ENCODE measurements at regions not wholly inside any gene's neighbourhood (a gene's known extent, or its start where the extent isn't known, plus 50 kb on each side); places are given as distances from the start of the nearest gene placed in this dataset.

GRCh38 chr9:99437145-99437544, 215.1 kb downstream of the SEC61B start:
- H3K36me3 ChIP-seq (ENCODE audit: insufficient read depth, low read length) = no peaks in the 10 kb centered on the region
- no peaks in the 10 kb centered on the region for H3F3A ChIP-seq (ENCODE audit: insufficient read depth, low read length)
- no peaks in the 10 kb centered on the region for H4K20me1 ChIP-seq (ENCODE audit: insufficient read depth, low read length)
- TF ChIP-seq CTCF (IDR thresholded peaks at IDR 0.05; ENCODE audit: low read length) = no peak
- no peak for TF ChIP-seq EZH2 (IDR thresholded peaks at IDR 0.05; ENCODE audit: borderline replicate concordance, low read length)
- no peak overlapping the region for H3K9ac ChIP-seq (ENCODE audit: low read length)
- no peak overlapping the region for H3K27ac ChIP-seq (ENCODE audit: low read depth, low read length, poor library complexity, severe bottlenecking)
- no peaks in the 10 kb centered on the region for H3K9me2 ChIP-seq (ENCODE audit: low read depth, low read length)
- no peaks in the 10 kb centered on the region for H3K9me3 ChIP-seq (ENCODE audit: low read length)
- H3K79me2 ChIP-seq (ENCODE audit: insufficient read depth, low read length) = no peaks in the 10 kb centered on the region
- H3K27me3 ChIP-seq (ENCODE audit: insufficient read depth, low read length) = no peaks in the 10 kb centered on the region
- H2AFZ ChIP-seq (ENCODE audit: low read length) = no peak overlapping the region
- no peak overlapping the region for H3K4me3 ChIP-seq (ENCODE audit: low read depth, low read length, poor library complexity, severe bottlenecking)
- H3K4me1 ChIP-seq (ENCODE audit: insufficient read depth, low read length, severe bottlenecking) = no peaks in the 10 kb centered on the region
- no peak overlapping the region for H3K4me2 ChIP-seq (ENCODE audit: low read length)

- H3K27me3 ChIP-seq (ENCODE audit: insufficient read depth, low read length) = no peaks in the 10 kb centered on the region
- no peak overlapping the region for H3K4me2 ChIP-seq (ENCODE audit: low read length)
- no peak overlapping the region for H3K4me3 ChIP-seq (ENCODE audit: low read depth, low read length, poor library complexity, severe bottlenecking)
- TF ChIP-seq EZH2 (IDR thresholded peaks at IDR 0.05; ENCODE audit: borderline replicate concordance, low read length) = no peak
- TF ChIP-seq CTCF (IDR thresholded peaks at IDR 0.05; ENCODE audit: low read length) = no peak
- no peaks in the 10 kb centered on the region for H4K20me1 ChIP-seq (ENCODE audit: insufficient read depth, low read length)
- H3K27ac ChIP-seq (ENCODE audit: low read depth, low read length, poor library complexity, severe bottlenecking) = no peak overlapping the region
- no peak overlapping the region for H3K9ac ChIP-seq (ENCODE audit: low read length)
- H3K9me3 ChIP-seq (ENCODE audit: low read length) = no peaks in the 10 kb centered on the region
- H2AFZ ChIP-seq (ENCODE audit: low read length) = no peak overlapping the region
- H3K36me3 ChIP-seq (ENCODE audit: insufficient read depth, low read length) = no peaks in the 10 kb centered on the region
- H3F3A ChIP-seq (ENCODE audit: insufficient read depth, low read length) = no peaks in the 10 kb centered on the region
- no peaks in the 10 kb centered on the region for H3K4me1 ChIP-seq (ENCODE audit: insufficient read depth, low read length, severe bottlenecking)
- no peaks in the 10 kb centered on the region for H3K9me2 ChIP-seq (ENCODE audit: low read depth, low read length)
- no peaks in the 10 kb centered on the region for H3K79me2 ChIP-seq (ENCODE audit: insufficient read depth, low read length)
Measured at GRCh38 chr9:99438596-99438995, 216.5 kb downstream of the SEC61B start.

- Histone ChIP-seq H3K79me2 (ENCODE audit: insufficient read depth, low read length) (no peaks in the 10 kb centered on the region), H3K4me3 (ENCODE audit: low read depth, low read length, poor library complexity, severe bottlenecking) (no peak overlapping the region), H3K36me3 (ENCODE audit: insufficient read depth, low read length) (no peaks in the 10 kb centered on the region), H3K9me3 (ENCODE audit: low read length) (no peaks in the 10 kb centered on the region), H4K20me1 (ENCODE audit: insufficient read depth, low read length) (no peaks in the 10 kb centered on the region), H3F3A (ENCODE audit: insufficient read depth, low read length) (no peaks in the 10 kb centered on the region), H3K4me1 (ENCODE audit: insufficient read depth, low read length, severe bottlenecking) (no peaks in the 10 kb centered on the region), H3K9ac (ENCODE audit: low read length) (no peak overlapping the region), H3K9me2 (ENCODE audit: low read depth, low read length) (no peaks in the 10 kb centered on the region), H3K27me3 (ENCODE audit: insufficient read depth, low read length) (no peaks in the 10 kb centered on the region), H2AFZ (ENCODE audit: low read length) (no peak overlapping the region), H3K4me2 (ENCODE audit: low read length) (no peak overlapping the region), H3K27ac (ENCODE audit: low read depth, low read length, poor library complexity, severe bottlenecking) (no peak overlapping the region)
- no peak for TF ChIP-seq EZH2 (IDR thresholded peaks at IDR 0.05; ENCODE audit: borderline replicate concordance, low read length)
- TF ChIP-seq CTCF (IDR thresholded peaks at IDR 0.05; ENCODE audit: low read length) = no peak
Measured at GRCh38 chr9:99441829-99442228, 219.7 kb downstream of the SEC61B start.
